HCT116 (cell line): ENCODE measurements at regions not wholly inside any gene's neighbourhood (a gene's known extent, or its start where the extent isn't known, plus 50 kb on each side); places are given as distances from the start of the nearest gene placed in this dataset.

Experiments
- ATAC-seq: fragments of 200-7000 bp; cut with Tn5 transposase; 2 replicates; pipeline ENCODE4 v1.9.1; 2020; ENCODE audit warnings: mild to moderate bottlenecking, moderate library complexity
- BruUV-seq: library from RNA; stranded (reverse); fragments of 400-500 nt; replicated peaks from 2 replicates; lab custom pipeline; 2021; lab: Mats Ljungman, UMichigan
- CTCF ChIA-PET: fragments of 300-600 bp; sonication (Branson Sonifier 250); formaldehyde crosslinking; loops from one replicate; lab custom pipeline; 2021; ENCODE audit warnings: antibody characterized with exemption; lab: Charles Lee
- POLR2A ChIA-PET: fragments of 300-600, 350-600 bp; sonication (Branson Sonifier 250); formaldehyde crosslinking; loops from one replicate; lab custom pipeline; 2021; ENCODE audit warnings: antibody characterized with exemption; lab: Charles Lee
- RAD21 ChIA-PET, 2 experiments: fragments of 300-600 bp; sonication (Branson Sonifier 250); formaldehyde crosslinking; loops; one replicate each; lab custom pipeline; 2023; ENCODE audit warnings: low total read pairs in 2 of 2; ENCODE audit not compliant: uncharacterized antibody in 2 of 2, unreplicated experiment in 2 of 2, low non-redundant PET in 1 of 2; lab: Charles Lee
- DNase-seq: peaks from one replicate; pipeline ENCODE4 v3.0.0-alpha.2; 2010; ENCODE audit warnings: low read depth, low spot score
- H2AFZ ChIP-seq: fragments of 200-600 bp; shearing (Covaris generic), sonication (generic); 2 replicates; pipeline ENCODE4 v1.6.1; 2017; ENCODE audit warnings: low read depth, mixed run types, mixed read lengths, antibody characterized with exemption, low read length; ENCODE audit not compliant: poor library complexity, severe bottlenecking
- H3K27ac ChIP-seq: 2 replicates; pipeline ENCODE4 v1.5.1; 2012; ENCODE audit warnings: low read depth, low read length
- H3K27me3 ChIP-seq: fragments of 200-600 bp; sonication (generic); 2 replicates; pipeline ENCODE4 v1.6.1; 2016; ENCODE audit warnings: mixed run types, low read length, mixed read lengths; ENCODE audit not compliant: insufficient read depth
- H3K36me3 ChIP-seq, 2 experiments: fragments of 200-500 bp in 1 of 2; fragments of 200-600 bp in 1 of 2; sonication (Bioruptor generic) in 1 of 2; sonication (generic) in 1 of 2; 2 replicates each; pipeline versions ENCODE4 v1.5.1 to v1.6.1; 2014 to 2016; ENCODE audit warnings: low read length in 2 of 2, inconsistent platforms in 1 of 2, mixed read lengths in 1 of 2, mixed run types in 1 of 2; ENCODE audit not compliant: insufficient read depth in 2 of 2, control insufficient read depth in 1 of 2
- H3K4me1 ChIP-seq, 2 experiments: fragments of 200-600 bp in 1 of 2; sonication (generic) in 1 of 2; 2 replicates each; pipeline versions ENCODE4 v1.5.1 to v1.6.1; 2012 to 2017; ENCODE audit warnings: low read length in 2 of 2, inconsistent platforms in 1 of 2, mild to moderate bottlenecking in 1 of 2, mixed read lengths in 1 of 2, mixed run types in 1 of 2, moderate library complexity in 1 of 2; ENCODE audit not compliant: insufficient read depth in 2 of 2, control insufficient read depth in 1 of 2
- H3K4me2 ChIP-seq: fragments of 200-600 bp; sonication (generic); 2 replicates; pipeline ENCODE4 v1.6.1; 2017; ENCODE audit warnings: mixed run types, low read length, mixed read lengths
- H3K4me3 ChIP-seq, 2 experiments: fragments of 200-600 bp in 1 of 2; sonication (generic) in 1 of 2; replicated peaks in 1 of 2; 2 replicates each; pipeline ENCODE4 v1.5.1; 2011 to 2016; ENCODE audit warnings: low read length in 2 of 2, control low read depth in 1 of 2, low read depth in 1 of 2, mild to moderate bottlenecking in 1 of 2, mixed read lengths in 1 of 2, mixed run types in 1 of 2
- H3K79me2 ChIP-seq: fragments of 200-600 bp; sonication (generic); 2 replicates; pipeline ENCODE4 v1.6.1; 2017; ENCODE audit warnings: mild to moderate bottlenecking, mixed run types, low read length, moderate library complexity, mixed read lengths; ENCODE audit not compliant: insufficient read depth
- H3K9ac ChIP-seq: fragments of 200-600 bp; sonication (generic); 2 replicates; pipeline ENCODE4 v1.6.1; 2016; ENCODE audit warnings: low read length, mixed read lengths
- H3K9me2 ChIP-seq: fragments of 200-600 bp; sonication (generic), shearing (Covaris generic); 2 replicates; pipeline ENCODE4 v1.6.1; 2017; ENCODE audit warnings: mixed run types, mild to moderate bottlenecking, moderate library complexity; ENCODE audit not compliant: insufficient read depth
- H3K9me3 ChIP-seq, 2 experiments: fragments of 200-500 bp in 1 of 2; fragments of 200-600 bp in 1 of 2; sonication (Bioruptor generic) in 1 of 2; sonication (generic) in 1 of 2; 2 replicates each; pipeline ENCODE4 v1.6.1; 2014 to 2017; ENCODE audit warnings: low read length in 2 of 2, mixed read lengths in 2 of 2, inconsistent platforms in 1 of 2, low read depth in 1 of 2, mild to moderate bottlenecking in 1 of 2, mixed run types in 1 of 2, moderate library complexity in 1 of 2; ENCODE audit not compliant: control insufficient read depth in 1 of 2, insufficient read depth in 1 of 2
- H4K20me1 ChIP-seq: fragments of 200-600 bp; sonication (generic), shearing (Covaris generic); 2 replicates; pipeline ENCODE4 v1.6.1; 2017; ENCODE audit warnings: mixed run types, mild to moderate bottlenecking, moderate library complexity; ENCODE audit not compliant: insufficient read depth
- CBX3 ChIP-seq: IDR thresholded peaks from 2 replicates; pipeline ENCODE4 v1.6.1; 2012; ENCODE audit warnings: low read depth
- CEBPB ChIP-seq: IDR thresholded peaks from 2 replicates; pipeline ENCODE4 v1.6.1; 2012; ENCODE audit warnings: low read depth
- EGR1 ChIP-seq: IDR thresholded peaks from 2 replicates; pipeline ENCODE4 v1.6.1; 2012; ENCODE audit warnings: low read depth
- ELF1 ChIP-seq: IDR thresholded peaks from 2 replicates; pipeline ENCODE4 v1.6.1; 2012; ENCODE audit warnings: low read depth, borderline replicate concordance
- JUND ChIP-seq: IDR thresholded peaks from 2 replicates; pipeline ENCODE4 v1.6.1; 2012
- SP1 ChIP-seq: IDR thresholded peaks from 2 replicates; pipeline ENCODE4 v1.6.1; 2012; ENCODE audit warnings: low read depth
- TCF7L2 ChIP-seq: IDR thresholded peaks from 2 replicates; pipeline ENCODE4 v1.7.0; 2011; ENCODE audit warnings: borderline replicate concordance, inconsistent platforms; ENCODE audit not compliant: insufficient read depth, insufficient read length; ENCODE audit errors: extremely low read depth
- intact Hi-C: fragments of 100-400 bp; cut with micrococcal nuclease; formaldehyde crosslinking; loops from 2 replicates; pipeline ENCODE4 v1.10.0; 2022
- TF ChIP-seq, protein P1 (sequence below), 3 experiments: fragments of 200-600 bp in 1 of 3; sonication (generic) in 1 of 3; IDR thresholded peaks in 2 of 3; conservative IDR thresholded peaks in 1 of 3; 2 replicates each; pipeline ENCODE4 v1.5.1; 2012 to 2017; ENCODE audit warnings: low read depth in 2 of 3, low read length in 2 of 3, antibody characterized with exemption in 1 of 3, borderline replicate concordance in 1 of 3, control low read depth in 1 of 3, mild to moderate bottlenecking in 1 of 3, mixed read lengths in 1 of 3, mixed run types in 1 of 3, moderate library complexity in 1 of 3; ENCODE audit not compliant: insufficient read depth in 1 of 3
- TF ChIP-seq, protein P2 (sequence below): IDR thresholded peaks from 2 replicates; pipeline ENCODE4 v1.6.1; 2012
- TF ChIP-seq, protein P3 (sequence below): IDR thresholded peaks from 2 replicates; pipeline ENCODE4 v1.6.1; 2012

- H2AFZ ChIP-seq: no peak overlapping the region
- no peaks in the 10 kb centered on the region for H3K9me2 ChIP-seq
- ChIA-PET RAD21 (no interaction called here), POLR2A (no interaction called here), CTCF (no interaction called here)
- H3K79me2 ChIP-seq: no peaks in the 10 kb centered on the region
- no peaks in the 10 kb centered on the region for H3K27me3 ChIP-seq
- H3K4me3 ChIP-seq: no peak overlapping the region
- no peaks in the 10 kb centered on the region for H4K20me1 ChIP-seq
- H3K4me2 ChIP-seq: no peak overlapping the region
- ATAC-seq: no peak
- H3K9me3 ChIP-seq: no peaks in the 10 kb centered on the region
- BruUV-seq: no TSS peak
- intact Hi-C loops: no loop called here
- H3K27ac ChIP-seq: no peak overlapping the region
- H3K36me3 ChIP-seq: no peaks in the 10 kb centered on the region
- no peaks in the 10 kb centered on the region for H3K4me1 ChIP-seq
- H3K9ac ChIP-seq: no peak overlapping the region
- no peak for DNase-seq
- TF ChIP-seq, protein P1, sequence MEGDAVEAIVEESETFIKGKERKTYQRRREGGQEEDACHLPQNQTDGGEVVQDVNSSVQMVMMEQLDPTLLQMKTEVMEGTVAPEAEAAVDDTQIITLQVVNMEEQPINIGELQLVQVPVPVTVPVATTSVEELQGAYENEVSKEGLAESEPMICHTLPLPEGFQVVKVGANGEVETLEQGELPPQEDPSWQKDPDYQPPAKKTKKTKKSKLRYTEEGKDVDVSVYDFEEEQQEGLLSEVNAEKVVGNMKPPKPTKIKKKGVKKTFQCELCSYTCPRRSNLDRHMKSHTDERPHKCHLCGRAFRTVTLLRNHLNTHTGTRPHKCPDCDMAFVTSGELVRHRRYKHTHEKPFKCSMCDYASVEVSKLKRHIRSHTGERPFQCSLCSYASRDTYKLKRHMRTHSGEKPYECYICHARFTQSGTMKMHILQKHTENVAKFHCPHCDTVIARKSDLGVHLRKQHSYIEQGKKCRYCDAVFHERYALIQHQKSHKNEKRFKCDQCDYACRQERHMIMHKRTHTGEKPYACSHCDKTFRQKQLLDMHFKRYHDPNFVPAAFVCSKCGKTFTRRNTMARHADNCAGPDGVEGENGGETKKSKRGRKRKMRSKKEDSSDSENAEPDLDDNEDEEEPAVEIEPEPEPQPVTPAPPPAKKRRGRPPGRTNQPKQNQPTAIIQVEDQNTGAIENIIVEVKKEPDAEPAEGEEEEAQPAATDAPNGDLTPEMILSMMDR (IDR thresholded peaks at IDR 0.05 in 2 of 3, conservative IDR thresholded peaks at IDR 0.05 in 1 of 3; ENCODE audit: borderline replicate concordance in 1 of 3, insufficient read depth in 1 of 3, low read depth in 2 of 3, low read length in 2 of 3): no peak
- TF ChIP-seq, protein P2, sequence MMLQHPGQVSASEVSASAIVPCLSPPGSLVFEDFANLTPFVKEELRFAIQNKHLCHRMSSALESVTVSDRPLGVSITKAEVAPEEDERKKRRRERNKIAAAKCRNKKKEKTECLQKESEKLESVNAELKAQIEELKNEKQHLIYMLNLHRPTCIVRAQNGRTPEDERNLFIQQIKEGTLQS: no peak
- TF ChIP-seq ELF1: no peak
Observed at GRCh38 chr4:130486841-130487240, 1390.9 kb downstream of the C4orf33 start.

GRCh38 chr4:130510661-130511060 is 1414.7 kb downstream of the C4orf33 start:
- no peaks in the 10 kb centered on the region for H3K27me3 ChIP-seq
- no peak overlapping the region for H2AFZ ChIP-seq
- H3K36me3 ChIP-seq: no peaks in the 10 kb centered on the region
- H3K9me2 ChIP-seq: no peaks in the 10 kb centered on the region
- no peaks in the 10 kb centered on the region for H3K4me1 ChIP-seq
- H3K4me3 ChIP-seq: no peak overlapping the region
- ChIA-PET CTCF (no interaction called here), POLR2A (no interaction called here), RAD21 (no interaction called here)
- DNase-seq: no peak
- H4K20me1 ChIP-seq: no peaks in the 10 kb centered on the region
- no peaks in the 10 kb centered on the region for H3K9me3 ChIP-seq
- H3K4me2 ChIP-seq: no peak overlapping the region
- TF ChIP-seq JUND (no peak), EGR1 (no peak), SP1 (no peak), CBX3 (no peak), CEBPB (no peak), TCF7L2 (no peak)
- TF ChIP-seq, protein P3, sequence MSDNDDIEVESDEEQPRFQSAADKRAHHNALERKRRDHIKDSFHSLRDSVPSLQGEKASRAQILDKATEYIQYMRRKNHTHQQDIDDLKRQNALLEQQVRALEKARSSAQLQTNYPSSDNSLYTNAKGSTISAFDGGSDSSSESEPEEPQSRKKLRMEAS: no peak
- TF ChIP-seq, protein P2: no peak
- H3K79me2 ChIP-seq: no peaks in the 10 kb centered on the region
- no peak overlapping the region for H3K27ac ChIP-seq
- no peak overlapping the region for H3K9ac ChIP-seq
- intact Hi-C loops: no loop called here
- no peak for ATAC-seq
- no TSS peak for BruUV-seq
